SK-N-SH (cell line): ENCODE measurements at regions not wholly inside any gene's neighbourhood (a gene's known extent, or its start where the extent isn't known, plus 50 kb on each side); places are given as distances from the start of the nearest gene placed in this dataset.

Experiments used
- REST ChIP-seq: IDR thresholded peaks from 2 replicates; pipeline ENCODE4 v1.6.1; 2012; ENCODE audit warnings: mild to moderate bottlenecking, low read depth, low read length, moderate library complexity
- RXRA ChIP-seq: IDR thresholded peaks from 2 replicates; pipeline ENCODE4 v1.4.0; 2012; ENCODE audit warnings: low read depth, mild to moderate bottlenecking, borderline replicate concordance

- TF ChIP-seq RXRA (no peak), REST (no peak)
- TF ChIP-seq, all 33 proteins: peak for 0
These were observed 55.2 kb upstream of the MAL start (continued) for GRCh38 chr2:94970353-94970752.
